Activated T-cell treated with anti-CD3 and anti-CD28 coated beads, Interleukin-2, amount 50 U/mL, for 72 hours (primary cell): ENCODE measurements at regions not wholly inside any gene's neighbourhood (a gene's known extent, or its start where the extent isn't known, plus 50 kb on each side); places are given as distances from the start of the nearest gene placed in this dataset.

ENCODE experiments used
- ATAC-seq, 2 donors: fragments of 150-1000 bp; cut with Tn5 transposase; replicated peaks in 1 of 2; 2 replicates each; pipeline ENCODE4 v1.10.0; 2021; ENCODE audit warnings: moderate library complexity in 2 of 2, mild to moderate bottlenecking in 1 of 2
- DNase-seq, 2 donors: peaks; one replicate each; pipeline ENCODE4 v3.0.0; 2021 to 2022; ENCODE audit warnings: mixed read lengths in 1 of 2
- H3K27ac Mint-ChIP-seq: one replicate; pipeline ENCODE4 v1.8.0; 2022; ENCODE audit warnings: mild to moderate bottlenecking, moderate library complexity, mixed read lengths
- H3K27me3 Mint-ChIP-seq: one replicate; pipeline ENCODE4 v1.8.0; 2022; ENCODE audit warnings: low read depth, mixed read lengths
- H3K36me3 Mint-ChIP-seq, 2 donors: one replicate each; pipeline ENCODE4 v1.8.0; 2022; ENCODE audit warnings: mixed read lengths in 2 of 2, mild to moderate bottlenecking in 1 of 2; ENCODE audit not compliant: insufficient read depth in 2 of 2
- H3K4me1 Mint-ChIP-seq: one replicate; pipeline ENCODE4 v1.8.0; 2022; ENCODE audit warnings: low read depth, mixed read lengths
- H3K4me3 Mint-ChIP-seq, 2 donors: one replicate each; pipeline ENCODE4 v1.8.0; 2022; ENCODE audit warnings: mild to moderate bottlenecking in 2 of 2, mixed read lengths in 2 of 2, moderate library complexity in 2 of 2
- H3K9me3 Mint-ChIP-seq, 2 donors: one replicate each; pipeline ENCODE4 v1.8.0; 2022; ENCODE audit warnings: mixed read lengths in 2 of 2

GRCh38 chr17:52837492-52837891 is 679.0 kb upstream of the CA10 start:
- Mint-ChIP-seq H3K9me3 (peaks cover 13 to 14% of the 10 kb centered on the region in 2 donors), H3K27ac (no peak overlapping the region), H3K27me3 (no peaks in the 10 kb centered on the region), H3K4me1 (no peaks in the 10 kb centered on the region), H3K4me3 (no peak overlapping the region), H3K36me3 (no peaks in the 10 kb centered on the region)
- DNase-seq (no peak), ATAC-seq (no peak)

GRCh38 chr17:52831536-52831935 is 673.0 kb upstream of the CA10 start:
- no peaks in the 10 kb centered on the region for H3K27me3 Mint-ChIP-seq
- H3K36me3 Mint-ChIP-seq = no peaks in the 10 kb centered on the region
- no peaks in the 10 kb centered on the region for H3K4me1 Mint-ChIP-seq
- DNase-seq = no peak
- ATAC-seq = no peak
- H3K27ac Mint-ChIP-seq = no peak overlapping the region
- peaks cover 6 to 7% of the 10 kb centered on the region in 2 donors for H3K9me3 Mint-ChIP-seq
- no peak overlapping the region for H3K4me3 Mint-ChIP-seq

- no peaks in the 10 kb centered on the region for H3K36me3 Mint-ChIP-seq
- no peaks in the 10 kb centered on the region for H3K4me1 Mint-ChIP-seq
- peaks cover 4 to 5% of the 10 kb centered on the region in 2 donors for H3K9me3 Mint-ChIP-seq
- ATAC-seq (no peak), DNase-seq (no peak)
- no peaks in the 10 kb centered on the region for H3K27me3 Mint-ChIP-seq
- H3K27ac Mint-ChIP-seq = no peak overlapping the region
- H3K4me3 Mint-ChIP-seq = no peak overlapping the region
These were observed 670.1 kb upstream of the CA10 start for GRCh38 chr17:52828621-52829020.

- ATAC-seq = no peak
- Mint-ChIP-seq H3K27ac (no peak overlapping the region), H3K9me3 (peaks cover 0 to 2% of the 10 kb centered on the region in 2 donors), H3K36me3 (no peaks in the 10 kb centered on the region), H3K4me1 (no peaks in the 10 kb centered on the region), H3K4me3 (no peak overlapping the region), H3K27me3 (no peaks in the 10 kb centered on the region)
- no peak for DNase-seq
These were observed 669.0 kb upstream of the CA10 start for GRCh38 chr17:52827526-52827925.

GRCh38 chr17:52824542-52824941 is 666.0 kb upstream of the CA10 start:
- no peak for DNase-seq
- no peak for ATAC-seq
- Mint-ChIP-seq H3K36me3 (no peaks in the 10 kb centered on the region), H3K27ac (no peak overlapping the region), H3K9me3 (no peaks in the 10 kb centered on the region), H3K27me3 (no peaks in the 10 kb centered on the region), H3K4me3 (no peak overlapping the region), H3K4me1 (no peaks in the 10 kb centered on the region)

- DNase-seq = no peak
- no peak overlapping the region for H3K27ac Mint-ChIP-seq
- ATAC-seq = no peak
- H3K4me1 Mint-ChIP-seq = no peaks in the 10 kb centered on the region
- no peak overlapping the region for H3K4me3 Mint-ChIP-seq
- H3K27me3 Mint-ChIP-seq = no peaks in the 10 kb centered on the region
- H3K36me3 Mint-ChIP-seq = no peaks in the 10 kb centered on the region
- no peaks in the 10 kb centered on the region for H3K9me3 Mint-ChIP-seq
These were observed 664.6 kb upstream of the CA10 start for GRCh38 chr17:52823155-52823554.

- Mint-ChIP-seq H3K36me3 (no peaks in the 10 kb centered on the region), H3K27me3 (no peaks in the 10 kb centered on the region), H3K4me3 (no peak overlapping the region), H3K4me1 (no peaks in the 10 kb centered on the region), H3K9me3 (peaks cover 4 to 6% of the 10 kb centered on the region in 2 donors), H3K27ac (no peak overlapping the region)
- DNase-seq (no peak), ATAC-seq (no peak)
These were observed 631.9 kb upstream of the CA10 start for GRCh38 chr17:52790359-52790955.

- Mint-ChIP-seq H3K36me3 (no peaks in the 10 kb centered on the region), H3K27me3 (no peaks in the 10 kb centered on the region), H3K27ac (no peak overlapping the region), H3K9me3 (peaks cover 3 to 6% of the 10 kb centered on the region in 2 donors), H3K4me1 (no peaks in the 10 kb centered on the region), H3K4me3 (no peak overlapping the region)
- no peak for DNase-seq
- ATAC-seq = no peak
These were observed 631.3 kb upstream of the CA10 start for GRCh38 chr17:52789829-52790228.

GRCh38 chr17:52776234-52776633 is 617.7 kb upstream of the CA10 start:
- H3K27ac Mint-ChIP-seq = no peak overlapping the region
- DNase-seq = no peak
- no peaks in the 10 kb centered on the region for H3K4me1 Mint-ChIP-seq
- H3K27me3 Mint-ChIP-seq = no peaks in the 10 kb centered on the region
- no peak for ATAC-seq
- no peak overlapping the region for H3K4me3 Mint-ChIP-seq
- no peaks in the 10 kb centered on the region for H3K36me3 Mint-ChIP-seq
- H3K9me3 Mint-ChIP-seq = peaks cover 3 to 4% of the 10 kb centered on the region in 2 donors

- ATAC-seq (no peak), DNase-seq (no peak)
- Mint-ChIP-seq H3K27ac (no peak overlapping the region), H3K9me3 (peaks cover 2 to 4% of the 10 kb centered on the region in 2 donors), H3K4me1 (no peaks in the 10 kb centered on the region), H3K27me3 (no peaks in the 10 kb centered on the region), H3K36me3 (peaks cover 0 to 1% of the 10 kb centered on the region in 2 donors), H3K4me3 (no peak overlapping the region)
These were observed 604.3 kb upstream of the CA10 start for GRCh38 chr17:52762794-52763167.

GRCh38 chr17:52762147-52762793 is 603.8 kb upstream of the CA10 start:
- ATAC-seq (no peak), DNase-seq (no peak)
- Mint-ChIP-seq H3K4me1 (no peaks in the 10 kb centered on the region), H3K36me3 (peaks cover 0 to 1% of the 10 kb centered on the region in 2 donors), H3K9me3 (peaks cover 2 to 4% of the 10 kb centered on the region in 2 donors), H3K27ac (no peak overlapping the region), H3K4me3 (no peak overlapping the region), H3K27me3 (no peaks in the 10 kb centered on the region)

GRCh38 chr17:52759864-52760263 is 601.4 kb upstream of the CA10 start:
- Mint-ChIP-seq H3K27me3 (no peaks in the 10 kb centered on the region), H3K4me3 (no peak overlapping the region), H3K36me3 (no peaks in the 10 kb centered on the region), H3K4me1 (no peaks in the 10 kb centered on the region), H3K27ac (no peak overlapping the region), H3K9me3 (peaks cover 0 to 4% of the 10 kb centered on the region in 2 donors)
- DNase-seq (no peak), ATAC-seq (no peak)

- Mint-ChIP-seq H3K36me3 (no peaks in the 10 kb centered on the region), H3K27me3 (no peaks in the 10 kb centered on the region), H3K27ac (no peak overlapping the region), H3K4me3 (no peak overlapping the region), H3K4me1 (no peaks in the 10 kb centered on the region), H3K9me3 (peaks cover 0 to 4% of the 10 kb centered on the region in 2 donors)
- ATAC-seq (no peak), DNase-seq (no peak)
These were observed 600.0 kb upstream of the CA10 start for GRCh38 chr17:52758481-52758880.

- no peak overlapping the region for H3K27ac Mint-ChIP-seq
- H3K4me3 Mint-ChIP-seq = no peak overlapping the region
- ATAC-seq (no peak), DNase-seq (no peak)
- H3K9me3 Mint-ChIP-seq = peaks cover 0 to 4% of the 10 kb centered on the region in 2 donors
- no peaks in the 10 kb centered on the region for H3K27me3 Mint-ChIP-seq
- H3K36me3 Mint-ChIP-seq = no peaks in the 10 kb centered on the region
- H3K4me1 Mint-ChIP-seq = no peaks in the 10 kb centered on the region
These were observed 598.2 kb upstream of the CA10 start for GRCh38 chr17:52756746-52757145.
